RCC 7860 (cell line): ENCODE measurements at regions not wholly inside any gene's neighbourhood (a gene's known extent, or its start where the extent isn't known, plus 50 kb on each side); places are given as distances from the start of the nearest gene placed in this dataset.
"Not testable (repeated sequence)": the region's sequence is repeated elsewhere in the genome, so short reads cannot be mapped to it uniquely, and the experiment has no call there.

ENCODE experiments used
- DNase-seq: peaks from one replicate; pipeline ENCODE4 v3.0.0-alpha.2; 2015; ENCODE audit warnings: low spot score
- FAIRE-seq: peaks from 2 replicates; lab custom pipeline; 2012; peaks lifted over from hg19 to GRCh38; lab: Jason Lieb, UNC

GRCh38 chr14:89661392-89661791 is 244.4 kb upstream of the FOXN3 start:
- FAIRE-seq = no peak
- no peak for DNase-seq

DNA sequence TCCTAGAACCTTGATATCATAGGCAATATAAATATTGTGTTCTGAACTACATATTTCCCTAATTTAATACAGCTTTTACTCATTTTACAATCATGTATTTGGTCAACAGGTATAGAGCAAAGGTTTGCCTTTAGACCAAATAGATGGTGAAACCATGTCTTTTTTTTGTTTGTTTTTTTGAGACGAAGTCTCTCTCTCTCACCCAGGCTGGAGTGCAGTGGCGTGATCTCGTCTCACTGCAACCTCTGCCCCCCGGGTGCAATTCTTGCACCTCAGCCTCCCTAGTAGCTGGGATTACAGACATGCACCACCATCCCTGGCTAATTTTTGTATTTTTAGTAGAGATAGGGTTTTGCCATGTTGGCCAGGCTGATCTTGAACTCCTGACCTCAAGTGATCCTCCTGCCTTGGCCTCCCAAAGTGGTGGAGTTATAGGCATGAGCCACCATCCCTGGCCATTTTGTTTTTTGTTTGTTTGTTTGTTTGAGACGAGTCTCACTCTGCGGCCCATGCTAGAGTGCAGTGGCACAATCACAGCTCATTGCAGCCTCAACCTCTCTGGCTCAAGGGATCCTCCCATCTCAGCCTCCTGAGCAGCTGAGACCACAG is 243.7 kb upstream of the FOXN3 start:
- FAIRE-seq = not testable (repeated sequence)

DNA sequence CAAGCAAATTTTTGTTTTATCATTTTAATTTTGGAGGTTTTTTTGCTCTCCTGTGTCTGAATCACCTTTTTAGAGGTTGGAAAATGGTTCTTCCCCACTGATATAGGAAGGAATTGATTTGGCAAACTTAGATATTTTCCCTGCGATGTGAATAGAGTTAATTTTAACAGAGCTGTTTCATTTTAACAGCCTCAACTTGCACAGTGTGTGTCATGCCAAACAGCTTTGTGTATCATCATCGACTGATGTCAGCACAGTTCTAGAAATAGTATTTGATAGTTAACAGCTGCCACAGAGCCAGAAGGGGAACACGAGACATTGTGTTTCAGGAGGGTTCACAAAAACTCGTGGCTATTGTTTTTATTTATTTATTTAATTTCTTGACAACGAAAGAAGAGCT is 243.1 kb upstream of the FOXN3 start:
- FAIRE-seq (no peak), DNase-seq (no peak)

More for the DNA sequence above, 243.7 kb upstream of the FOXN3 start:
- DNase-seq = not testable (repeated sequence)

DNA sequence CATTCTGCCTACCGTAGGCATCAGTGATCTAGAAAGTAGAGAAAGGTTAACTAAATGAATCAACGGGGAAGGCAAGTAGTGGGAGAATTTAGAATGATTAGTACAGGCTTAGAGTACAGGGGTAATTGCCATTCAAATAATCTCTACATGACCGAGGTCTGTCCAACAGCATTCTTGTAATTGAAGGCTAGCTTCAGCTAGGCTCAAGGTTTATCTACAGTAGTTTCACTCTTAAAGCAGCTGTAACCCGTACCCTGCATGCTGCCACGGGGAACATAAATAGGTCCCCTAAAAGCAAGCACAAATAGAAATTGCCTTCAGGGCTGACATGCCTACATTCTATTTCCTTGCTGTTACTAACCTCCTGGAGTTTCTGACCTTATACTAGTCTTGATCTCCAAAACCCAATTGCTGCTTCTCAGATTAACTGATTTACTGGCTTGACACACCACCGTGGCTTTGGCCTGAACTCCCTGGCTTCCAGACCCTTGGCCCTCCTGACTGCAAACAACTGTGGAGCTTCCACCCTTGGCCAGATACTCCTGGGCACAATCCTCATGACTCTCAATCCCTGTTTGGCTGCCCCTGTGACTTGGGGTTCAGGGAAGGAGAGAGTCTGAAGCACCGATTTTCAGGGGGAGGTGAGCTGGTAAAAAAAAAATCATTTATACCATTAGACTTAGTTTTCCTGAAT is 242.1 kb upstream of the FOXN3 start:
- no peak for DNase-seq
- no peak for FAIRE-seq

GRCh38 chr14:89657014-89657413 is 240.0 kb upstream of the FOXN3 start:
- DNase-seq = no peak
- no peak for FAIRE-seq

GRCh38 chr14:89654998-89655397 is 238.0 kb upstream of the FOXN3 start:
- DNase-seq (no peak), FAIRE-seq (no peak)

- DNase-seq (no peak), FAIRE-seq (no peak)
These were observed 235.3 kb upstream of the FOXN3 start for GRCh38 chr14:89652352-89652751.

DNA sequence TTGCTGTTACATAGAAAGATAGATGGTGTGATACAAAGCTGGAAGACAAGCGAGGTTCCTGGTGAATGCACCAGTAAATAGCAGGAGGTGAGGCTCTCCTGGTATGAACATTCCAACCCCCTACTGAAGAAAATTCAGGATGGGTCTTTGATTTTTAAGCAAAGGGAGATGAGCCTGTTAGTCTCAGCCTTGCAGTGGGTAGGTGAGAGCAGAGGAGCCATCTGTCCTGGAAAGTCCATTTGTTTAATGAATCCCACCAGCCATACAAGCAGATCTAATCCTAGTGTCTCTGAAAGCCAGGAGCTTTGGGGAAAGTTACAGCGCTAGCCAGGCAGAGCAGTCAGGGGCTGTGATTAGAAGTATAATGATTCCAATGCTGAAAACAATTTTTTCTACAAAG is 234.8 kb upstream of the FOXN3 start:
- no peak for FAIRE-seq
- DNase-seq = no peak

- FAIRE-seq (no peak), DNase-seq (no peak)
These were observed 233.3 kb upstream of the FOXN3 start for GRCh38 chr14:89650077-89650978.

DNA sequence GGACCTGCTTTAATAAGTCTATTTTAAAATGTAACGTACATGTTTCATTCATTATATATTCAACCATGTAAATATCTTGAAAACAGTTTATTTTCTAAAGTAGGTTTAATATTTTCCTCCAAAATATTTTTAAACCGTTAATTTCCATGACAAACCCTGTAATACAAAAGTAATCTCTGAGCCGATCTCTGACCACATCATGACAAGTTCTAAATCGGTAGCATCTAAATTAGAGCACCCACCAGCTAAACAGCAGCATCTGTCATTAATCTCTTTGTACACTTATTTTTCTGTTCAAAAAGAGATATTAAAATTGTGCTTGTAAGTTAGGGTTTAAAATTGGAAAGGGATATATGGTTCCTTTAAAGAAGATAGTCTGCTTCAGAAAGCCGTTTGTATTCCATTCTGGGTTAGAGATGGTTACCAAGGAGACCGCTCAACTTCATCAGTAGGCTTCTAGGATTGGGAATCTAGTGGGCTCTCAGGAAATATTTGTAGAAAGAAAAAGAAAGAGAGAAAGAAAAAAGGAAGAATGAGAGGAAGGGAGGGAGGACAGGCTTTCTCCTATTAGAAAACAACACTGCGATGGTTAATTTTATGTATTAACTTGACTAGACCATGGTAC is 232.5 kb upstream of the FOXN3 start:
- DNase-seq (no peak), FAIRE-seq (no peak)

- FAIRE-seq = no peak
- no peak for DNase-seq
These were observed 231.9 kb upstream of the FOXN3 start for GRCh38 chr14:89648924-89649323.

GRCh38 chr14:89648510-89648909 is 231.5 kb upstream of the FOXN3 start:
- FAIRE-seq = no peak
- DNase-seq = no peak

GRCh38 chr14:89646971-89647370 is 229.9 kb upstream of the FOXN3 start:
- FAIRE-seq (no peak), DNase-seq (no peak)

GRCh38 chr14:89644641-89645040 is 227.6 kb upstream of the FOXN3 start:
- FAIRE-seq (no peak), DNase-seq (no peak)

GRCh38 chr14:89641495-89642175 is 224.6 kb upstream of the FOXN3 start:
- FAIRE-seq = no peak
- DNase-seq = no peak

DNA sequence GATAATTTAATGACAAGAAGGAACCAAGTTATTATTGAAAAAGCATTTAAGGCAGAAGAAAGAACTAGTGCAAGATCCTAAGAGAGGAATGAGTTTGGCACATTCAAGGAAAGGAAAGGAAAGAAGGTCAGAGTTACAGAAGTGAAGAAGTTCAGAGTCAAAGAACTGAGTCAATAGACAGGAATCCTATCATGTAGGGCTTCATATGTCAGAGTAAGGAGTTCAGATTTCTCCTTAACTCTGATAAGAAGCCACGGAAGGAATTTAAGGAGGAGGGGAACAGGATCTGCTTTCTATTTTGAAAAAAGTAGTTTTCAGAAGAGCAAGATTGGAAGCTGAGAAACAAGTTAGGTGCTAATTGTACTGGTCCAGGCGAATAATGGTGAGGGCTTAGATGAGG is 223.1 kb upstream of the FOXN3 start:
- FAIRE-seq (no peak), DNase-seq (no peak)

DNA sequence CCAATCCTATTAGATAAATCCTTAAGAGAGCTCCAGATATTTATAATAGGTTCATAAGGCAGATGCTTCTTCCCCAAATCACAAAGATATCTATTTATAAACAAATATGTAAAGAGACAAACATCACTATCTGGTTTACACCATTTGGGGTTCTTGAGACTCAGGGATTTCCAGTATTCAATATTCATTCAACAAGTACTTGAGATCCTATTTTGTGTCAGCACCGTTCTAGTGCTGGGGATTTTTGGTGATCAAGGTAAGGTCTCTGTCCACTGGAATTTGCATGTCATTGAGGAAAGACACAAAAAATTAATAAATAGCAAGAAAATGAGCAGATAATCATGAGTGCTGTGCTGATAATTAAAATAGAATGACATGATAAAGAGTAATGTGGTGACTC is 222.7 kb upstream of the FOXN3 start:
- no peak for FAIRE-seq
- no peak for DNase-seq

DNA sequence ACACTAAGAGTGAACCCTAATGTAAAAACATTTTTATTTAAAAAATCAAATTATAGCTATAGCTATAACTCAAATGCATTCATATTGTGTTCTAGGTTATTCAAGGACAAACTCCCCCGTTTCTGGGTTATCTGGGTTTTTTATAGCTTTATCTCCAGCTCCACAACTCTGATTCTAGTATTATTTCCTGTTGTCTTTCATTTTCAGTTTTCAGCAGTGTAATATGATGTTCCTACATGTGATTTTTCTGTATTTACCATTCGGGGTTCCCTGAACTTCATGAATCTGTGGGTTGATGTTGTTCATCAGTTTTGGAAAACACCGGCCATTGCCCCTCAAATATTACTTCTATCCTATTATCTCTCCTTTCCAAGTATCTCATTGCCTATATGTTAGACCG is 221.9 kb upstream of the FOXN3 start:
- FAIRE-seq = no peak
- DNase-seq = no peak

DNA sequence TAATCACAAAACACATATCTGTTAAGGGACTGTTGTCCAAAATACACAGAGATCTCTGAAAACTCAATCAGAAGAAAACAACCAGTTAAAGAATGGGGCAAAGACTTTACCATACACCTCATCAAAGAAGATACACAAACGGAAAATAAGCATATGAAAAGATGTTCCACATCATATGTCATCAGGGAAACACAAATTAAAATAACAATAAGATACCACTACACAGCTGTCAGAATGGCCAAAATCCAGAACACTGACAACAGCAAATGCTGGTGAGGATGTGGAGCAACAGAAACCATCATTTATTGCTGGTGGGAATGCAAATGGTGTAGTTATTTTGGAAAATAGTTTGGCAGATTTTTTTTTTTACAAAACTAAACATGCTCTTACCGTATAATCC is 220.5 kb upstream of the FOXN3 start:
- FAIRE-seq = no peak
- no peak for DNase-seq

DNA sequence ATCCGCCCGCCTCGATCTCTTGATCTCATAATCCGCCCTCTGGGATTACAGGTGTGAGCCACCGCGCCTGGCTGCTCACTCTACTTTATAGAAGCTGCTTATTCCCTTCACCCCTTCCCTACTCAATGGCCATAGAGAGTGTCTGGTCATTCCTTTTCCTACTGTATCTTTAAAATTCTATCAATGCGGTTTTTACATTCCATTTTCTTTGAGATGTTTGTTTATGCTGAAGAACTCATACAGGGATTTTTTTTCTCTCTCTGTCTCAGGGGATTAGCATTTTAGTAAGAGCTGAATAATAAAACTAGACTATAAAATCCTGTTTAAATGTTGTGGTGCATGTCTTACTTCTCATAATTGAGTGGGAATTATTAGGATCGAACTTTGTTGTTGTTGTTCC is 218.6 kb upstream of the FOXN3 start:
- DNase-seq (no peak), FAIRE-seq (no peak)

DNA sequence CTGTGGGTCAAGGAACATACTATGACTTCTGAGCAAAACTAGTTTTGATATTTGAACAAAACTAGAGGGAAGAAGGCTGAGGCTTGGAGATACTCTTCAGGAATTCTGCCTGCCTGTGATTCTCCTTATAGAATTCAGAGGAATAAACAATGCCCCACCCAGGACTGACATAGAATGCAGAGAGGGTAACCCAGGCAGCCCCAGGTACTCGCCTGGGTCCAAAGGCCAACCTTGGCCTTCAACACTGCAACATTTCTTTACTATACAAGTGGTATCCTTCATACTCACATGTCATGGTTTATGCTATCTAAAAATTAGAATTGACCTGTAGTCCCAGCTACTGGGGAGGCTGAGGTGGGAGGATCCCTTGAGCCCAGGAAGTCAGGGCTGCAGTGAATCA is 217.0 kb upstream of the FOXN3 start:
- no peak for FAIRE-seq
- no peak for DNase-seq
